Activated T-helper 17 cell treated with anti-CD3 and anti-CD28 coated beads, Interleukin-2, amount 50 U/mL, for 72 hours (primary cell): ENCODE measurements at regions not wholly inside any gene's neighbourhood (a gene's known extent, or its start where the extent isn't known, plus 50 kb on each side); places are given as distances from the start of the nearest gene placed in this dataset.
"Not testable (repeated sequence)": the region's sequence is repeated elsewhere in the genome, so short reads cannot be mapped to it uniquely, and the experiment has no call there.

Experiments used
- ATAC-seq: fragments of 150-1000 bp; cut with Tn5 transposase; replicated peaks from 2 replicates; pipeline ENCODE4 v1.10.0; 2021; ENCODE audit warnings: mild to moderate bottlenecking, moderate library complexity
- H3K27ac Mint-ChIP-seq: one replicate; pipeline ENCODE4 v1.8.0; 2022; ENCODE audit warnings: mixed read lengths
- H3K27me3 Mint-ChIP-seq: one replicate; pipeline ENCODE4 v1.8.0; 2022; ENCODE audit warnings: mixed read lengths
- H3K36me3 Mint-ChIP-seq: one replicate; pipeline ENCODE4 v1.8.0; 2022; ENCODE audit warnings: low read depth, mild to moderate bottlenecking, mixed read lengths
- H3K4me1 Mint-ChIP-seq: one replicate; pipeline ENCODE4 v1.8.0; 2022; ENCODE audit warnings: mixed read lengths
- H3K4me3 Mint-ChIP-seq: one replicate; pipeline ENCODE4 v1.8.0; 2022; ENCODE audit warnings: mild to moderate bottlenecking, mixed read lengths
- H3K9me3 Mint-ChIP-seq: one replicate; pipeline ENCODE4 v1.8.0; 2022; ENCODE audit warnings: mixed read lengths

DNA sequence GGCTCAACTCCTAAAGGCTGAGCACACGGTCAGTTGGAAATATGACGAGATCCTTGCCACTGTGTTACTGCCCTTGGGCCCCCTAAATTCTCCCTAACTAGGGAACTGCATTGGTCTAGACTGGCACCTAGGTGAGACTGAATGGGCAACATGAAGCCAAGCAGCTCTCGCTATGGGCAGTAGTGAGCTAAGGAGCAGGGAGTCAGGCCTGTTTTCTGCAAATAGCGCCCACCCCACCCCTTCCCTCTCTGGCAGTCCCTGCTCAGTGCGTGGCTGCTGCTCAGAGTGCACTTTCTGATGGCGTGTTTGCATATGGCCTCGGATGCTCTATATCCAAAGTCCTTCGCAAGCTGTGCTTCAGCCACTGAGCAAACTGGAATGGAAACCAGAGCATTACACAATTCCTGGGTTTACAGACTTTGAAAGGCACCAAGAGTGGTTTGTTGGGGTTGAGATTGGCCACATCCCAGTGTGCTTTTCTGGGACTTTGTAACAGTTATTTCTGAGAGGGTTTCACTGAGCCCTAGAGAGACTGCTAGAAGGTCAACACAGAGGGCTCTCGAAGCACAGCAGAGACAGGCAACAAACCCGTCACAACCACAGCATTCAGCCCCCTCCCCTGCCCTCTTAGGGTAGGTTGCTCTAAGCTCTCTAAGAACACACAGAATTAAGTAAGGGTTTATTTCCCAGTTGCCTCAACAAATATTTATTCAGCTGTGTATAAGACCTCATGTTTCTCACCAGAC is 419.9 kb downstream of the STK39 start:
- no peaks in the 10 kb centered on the region for H3K9me3 Mint-ChIP-seq
- ATAC-seq, result no peak
- no peak overlapping the region for H3K27ac Mint-ChIP-seq
- H3K4me3 Mint-ChIP-seq, result no peak overlapping the region
- no peaks in the 10 kb centered on the region for H3K36me3 Mint-ChIP-seq
- H3K4me1 Mint-ChIP-seq, result no peaks in the 10 kb centered on the region
- peaks cover 18% of the 10 kb centered on the region for H3K27me3 Mint-ChIP-seq

DNA sequence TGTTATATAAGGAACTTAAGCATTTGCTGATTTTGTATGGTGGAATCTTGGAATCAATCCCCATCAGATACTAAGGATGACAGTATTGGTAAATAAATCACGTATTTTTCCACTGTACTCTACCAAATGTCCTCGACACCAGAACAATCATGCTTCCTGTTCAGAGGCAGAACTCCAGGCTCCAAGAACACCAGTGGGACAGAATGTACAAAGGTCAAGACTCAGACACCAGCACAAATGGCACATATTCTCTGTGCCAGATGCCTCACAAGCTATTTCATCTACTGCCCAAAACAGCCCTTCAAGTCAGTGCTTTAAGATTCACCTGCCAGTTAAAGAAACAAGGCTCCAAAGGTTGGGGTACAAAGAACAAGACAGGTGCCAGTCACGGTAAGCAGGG is 420.5 kb downstream of the STK39 start:
- no peaks in the 10 kb centered on the region for H3K4me1 Mint-ChIP-seq
- peaks cover 19% of the 10 kb centered on the region for H3K27me3 Mint-ChIP-seq
- no peak overlapping the region for H3K27ac Mint-ChIP-seq
- H3K36me3 Mint-ChIP-seq, result no peaks in the 10 kb centered on the region
- H3K4me3 Mint-ChIP-seq, result no peak overlapping the region
- H3K9me3 Mint-ChIP-seq, result no peaks in the 10 kb centered on the region
- no peak for ATAC-seq

DNA sequence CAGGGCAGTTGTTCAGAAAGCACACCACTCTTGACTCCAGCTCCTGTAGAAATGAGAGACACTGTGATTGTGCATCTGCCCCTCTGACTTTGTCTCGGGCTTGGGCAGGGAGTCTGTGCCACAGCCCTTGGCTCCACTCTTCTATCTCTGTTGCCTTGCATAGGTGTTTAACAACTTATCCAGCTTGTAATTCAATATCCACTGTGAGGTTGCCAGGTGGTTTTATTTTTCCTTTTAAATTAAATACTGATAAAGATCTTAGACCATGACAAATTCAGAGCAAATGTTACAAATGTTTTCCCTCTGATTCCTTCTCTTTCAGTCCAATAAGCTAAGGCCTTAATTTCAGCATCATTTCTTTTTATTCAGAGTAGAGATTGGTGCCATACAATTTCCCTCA is 421.7 kb downstream of the STK39 start:
- Mint-ChIP-seq H3K9me3 (no peaks in the 10 kb centered on the region), H3K4me1 (no peaks in the 10 kb centered on the region), H3K27me3 (peaks cover 14% of the 10 kb centered on the region), H3K27ac (no peak overlapping the region), H3K4me3 (no peak overlapping the region), H3K36me3 (no peaks in the 10 kb centered on the region)
- ATAC-seq, result no peak

DNA sequence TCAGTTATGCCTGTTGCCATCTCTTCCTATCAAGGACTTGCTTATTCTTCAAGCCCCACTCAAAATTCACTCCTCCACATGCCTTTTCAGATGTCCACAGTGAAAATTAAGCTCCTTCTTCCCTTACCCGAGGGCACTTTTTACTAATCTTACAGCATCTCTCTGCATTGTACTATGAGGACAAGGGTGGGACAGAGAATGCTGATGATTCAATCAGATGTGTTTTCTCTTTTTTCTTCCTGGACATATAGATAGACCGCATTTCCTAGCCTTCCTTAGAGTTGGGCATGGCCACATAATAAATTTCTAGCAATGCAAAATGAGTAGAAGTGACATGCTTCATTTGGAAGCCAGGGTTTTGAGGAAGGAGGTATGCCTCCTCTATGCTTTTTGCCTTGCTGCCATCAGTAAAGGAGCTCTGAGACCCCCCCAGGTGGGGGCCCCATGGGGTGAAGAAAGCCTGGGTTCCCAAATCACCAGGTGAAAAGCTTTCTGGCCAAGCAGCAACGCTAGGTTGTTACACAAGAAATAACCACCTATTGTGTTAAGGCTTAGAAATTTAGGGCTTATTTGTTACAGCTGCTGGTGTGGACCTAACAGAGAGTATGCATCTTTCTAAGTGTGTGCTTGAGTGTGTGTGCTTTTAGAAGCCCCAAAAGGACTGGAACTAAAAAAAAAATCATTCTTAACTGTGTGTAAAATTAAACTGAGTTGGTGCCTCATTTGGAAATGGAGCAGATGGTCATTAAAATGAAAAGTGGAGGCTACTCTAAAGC is 424.5 kb downstream of the STK39 start:
- Mint-ChIP-seq H3K4me3 (no peak overlapping the region), H3K36me3 (no peaks in the 10 kb centered on the region), H3K4me1 (no peaks in the 10 kb centered on the region), H3K27me3 (peaks cover 4% of the 10 kb centered on the region), H3K27ac (no peak overlapping the region), H3K9me3 (no peaks in the 10 kb centered on the region)
- ATAC-seq, result no peak

DNA sequence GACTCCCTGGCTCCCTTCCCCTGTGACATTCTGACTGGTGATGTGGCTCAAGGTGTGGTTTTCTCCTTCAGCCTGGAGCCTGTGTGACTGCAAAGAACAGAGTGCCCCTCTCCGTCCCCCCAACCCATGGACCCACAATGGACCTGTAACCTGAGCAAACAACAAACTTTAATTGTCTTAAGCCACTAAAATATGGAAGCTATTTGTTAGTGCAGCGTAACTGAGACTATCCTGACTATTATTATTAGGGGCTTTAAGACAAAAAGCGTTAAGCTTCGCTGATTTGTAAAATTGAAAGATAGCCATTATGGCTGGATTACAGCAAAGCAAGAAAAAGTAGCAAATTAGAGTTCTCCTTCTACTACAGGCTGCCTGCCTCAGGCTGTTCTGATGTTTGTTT is 426.9 kb downstream of the STK39 start:
- no peak overlapping the region for H3K27ac Mint-ChIP-seq
- no peaks in the 10 kb centered on the region for H3K4me1 Mint-ChIP-seq
- ATAC-seq, result no peak

DNA sequence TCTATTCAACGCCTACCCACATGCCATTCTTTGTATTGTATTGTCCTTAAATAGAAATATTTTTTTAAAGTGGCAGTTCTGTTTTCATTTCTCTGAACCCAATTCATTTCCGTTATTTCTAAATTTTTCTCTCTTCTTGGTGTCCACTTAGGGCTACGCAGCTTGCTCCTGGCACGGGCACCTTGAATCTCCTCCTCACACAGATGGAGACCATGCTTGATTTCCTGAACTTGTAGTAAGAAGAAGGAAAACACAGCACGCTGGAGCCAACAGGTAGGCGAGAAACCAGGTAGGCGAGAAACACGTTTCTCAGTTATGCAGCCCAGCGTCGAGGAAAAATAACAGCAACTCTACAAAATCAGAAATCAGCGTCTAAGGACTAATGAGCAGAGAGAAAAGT is 428.9 kb downstream of the STK39 start:
- no peaks in the 10 kb centered on the region for H3K9me3 Mint-ChIP-seq
- no peak overlapping the region for H3K4me3 Mint-ChIP-seq
- H3K27me3 Mint-ChIP-seq, result peaks cover 10% of the 10 kb centered on the region
- H3K36me3 Mint-ChIP-seq, result no peaks in the 10 kb centered on the region
- no peaks in the 10 kb centered on the region for H3K4me1 Mint-ChIP-seq
- H3K27ac Mint-ChIP-seq, result no peak overlapping the region
- no peak for ATAC-seq

More for the DNA sequence above, 426.9 kb downstream of the STK39 start:
- H3K27me3 Mint-ChIP-seq, result peaks cover 10% of the 10 kb centered on the region
- H3K4me3 Mint-ChIP-seq, result no peak overlapping the region
- no peaks in the 10 kb centered on the region for H3K36me3 Mint-ChIP-seq
- no peaks in the 10 kb centered on the region for H3K9me3 Mint-ChIP-seq

DNA sequence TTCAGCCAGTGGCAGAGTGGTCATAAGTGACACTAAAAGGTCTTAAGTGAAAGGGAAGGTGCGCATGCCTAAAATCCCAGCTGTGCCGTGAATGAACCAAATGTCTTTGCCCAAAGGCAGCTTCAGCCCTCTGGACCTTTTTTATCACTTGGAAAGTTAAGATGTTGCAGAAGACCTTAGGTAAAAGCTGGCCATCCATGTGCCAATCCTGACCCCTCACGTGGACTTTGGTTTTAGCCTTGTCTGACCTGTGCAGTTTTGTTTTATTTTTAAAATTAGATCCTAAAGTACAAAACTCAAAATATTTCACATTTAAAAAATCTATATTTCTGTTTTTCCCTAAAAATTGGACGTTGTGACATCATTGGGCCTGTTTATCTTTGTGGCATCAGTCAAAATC is 429.5 kb downstream of the STK39 start:
- Mint-ChIP-seq H3K4me1 (no peaks in the 10 kb centered on the region), H3K36me3 (no peaks in the 10 kb centered on the region), H3K9me3 (no peaks in the 10 kb centered on the region), H3K27ac (no peak overlapping the region), H3K4me3 (no peak overlapping the region), H3K27me3 (peaks cover 10% of the 10 kb centered on the region)
- no peak for ATAC-seq

DNA sequence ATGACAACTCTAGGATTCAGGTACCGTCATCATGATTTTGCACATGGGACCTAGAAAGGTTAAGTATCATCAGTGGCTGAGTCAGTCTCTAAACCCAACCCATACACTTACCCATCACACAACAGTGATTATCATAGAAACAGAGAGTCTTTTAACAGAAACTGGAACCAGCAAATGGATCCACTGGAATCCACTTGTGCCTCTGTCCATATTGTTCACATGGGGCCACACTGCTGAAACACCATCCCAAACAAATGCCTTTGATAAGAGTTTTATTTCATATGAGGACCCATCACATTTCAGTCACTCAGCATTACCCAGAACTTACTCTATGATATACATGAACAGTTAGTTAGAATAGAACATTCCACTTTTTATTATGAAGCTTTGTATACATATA is 430.0 kb downstream of the STK39 start:
- Mint-ChIP-seq H3K36me3 (no peaks in the 10 kb centered on the region), H3K27ac (no peak overlapping the region), H3K27me3 (peaks cover 6% of the 10 kb centered on the region), H3K4me1 (no peaks in the 10 kb centered on the region), H3K4me3 (no peak overlapping the region), H3K9me3 (no peaks in the 10 kb centered on the region)
- ATAC-seq, result no peak

DNA sequence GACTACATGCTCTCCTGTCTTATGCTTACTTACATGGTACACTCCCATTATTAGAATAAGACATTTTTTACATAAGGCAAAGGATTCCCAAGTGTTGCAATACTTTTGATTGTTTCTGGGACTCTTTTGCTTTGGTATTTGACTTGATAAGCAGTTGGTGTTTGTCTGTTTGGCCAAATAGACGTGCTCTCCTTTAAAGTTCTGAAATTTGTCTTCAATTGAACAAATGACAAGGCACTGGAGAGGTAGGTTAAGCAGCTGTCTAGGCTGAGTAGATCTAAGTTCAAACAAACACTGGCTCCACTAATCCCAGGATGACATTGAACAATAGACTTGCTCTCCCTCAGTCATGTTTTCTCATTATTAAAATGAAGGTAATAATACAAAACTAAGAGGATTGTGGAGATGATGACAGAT is 430.5 kb downstream of the STK39 start:
- no peaks in the 10 kb centered on the region for H3K36me3 Mint-ChIP-seq
- H3K27ac Mint-ChIP-seq, result no peak overlapping the region
- no peak for ATAC-seq
- no peaks in the 10 kb centered on the region for H3K9me3 Mint-ChIP-seq
- H3K4me1 Mint-ChIP-seq, result no peaks in the 10 kb centered on the region
- peaks cover 6% of the 10 kb centered on the region for H3K27me3 Mint-ChIP-seq
- no peak overlapping the region for H3K4me3 Mint-ChIP-seq

DNA sequence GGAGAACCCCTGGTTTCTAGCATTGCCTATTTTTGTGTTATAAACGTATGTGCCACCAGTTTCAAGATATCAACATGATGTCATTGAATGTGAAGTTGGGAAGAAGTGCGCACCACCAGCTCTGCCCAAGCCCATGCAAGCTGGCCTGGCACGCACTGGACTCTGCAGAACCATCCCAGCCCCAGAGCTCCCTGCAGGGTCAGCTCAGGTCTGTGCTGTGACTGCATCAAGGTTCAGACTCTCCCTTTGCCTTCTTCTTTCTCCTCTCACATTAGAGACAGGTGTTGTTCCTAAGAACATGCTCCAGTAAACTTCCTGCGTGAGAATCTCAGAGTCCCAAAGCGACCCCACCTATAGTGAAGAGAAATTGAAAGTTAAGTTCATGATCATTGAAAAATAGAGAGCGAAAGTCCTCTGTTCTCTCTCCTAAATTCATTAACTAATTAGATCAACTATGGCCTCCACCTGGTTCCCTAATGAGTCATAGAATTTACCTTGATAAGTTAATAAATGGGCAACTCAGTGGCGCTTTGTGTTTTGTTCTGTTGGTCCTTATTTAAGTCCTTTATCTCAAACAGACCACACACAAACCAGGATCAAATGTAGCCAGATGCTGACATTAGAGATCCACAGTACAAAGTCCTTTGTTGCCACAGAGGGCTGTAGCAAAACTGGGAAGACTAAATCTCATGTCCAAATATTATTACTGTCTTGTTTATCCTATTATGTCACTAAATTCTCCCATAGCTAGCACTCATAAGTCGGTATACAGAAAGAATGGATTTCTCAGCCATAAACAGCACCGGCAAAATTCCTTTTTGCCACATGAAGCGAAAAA is 432.3 kb downstream of the STK39 start:
- no peak overlapping the region for H3K4me3 Mint-ChIP-seq
- H3K4me1 Mint-ChIP-seq, result no peaks in the 10 kb centered on the region
- H3K9me3 Mint-ChIP-seq, result no peaks in the 10 kb centered on the region
- no peaks in the 10 kb centered on the region for H3K36me3 Mint-ChIP-seq
- ATAC-seq, result no peak
- H3K27ac Mint-ChIP-seq, result no peak overlapping the region
- H3K27me3 Mint-ChIP-seq, result peaks cover 13% of the 10 kb centered on the region

DNA sequence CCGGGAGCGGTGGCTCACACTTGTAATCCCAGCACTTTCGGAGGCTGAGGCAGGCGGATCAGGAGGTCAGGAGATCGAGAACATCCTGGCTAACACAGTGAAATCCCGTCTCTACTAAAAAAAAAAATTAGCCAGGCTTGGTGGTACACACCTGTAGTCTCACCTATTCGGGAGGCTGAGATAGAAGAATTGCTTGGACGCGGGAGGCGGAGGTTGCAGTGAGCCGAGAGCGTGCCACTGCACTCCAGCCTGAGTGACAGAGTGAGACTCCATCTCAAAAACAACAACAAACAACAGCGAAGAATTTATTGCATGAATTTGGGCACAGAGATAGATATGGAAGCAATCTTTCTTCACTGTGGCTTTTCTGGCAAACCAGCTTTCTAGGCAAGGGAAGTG is 432.9 kb downstream of the STK39 start:
- H3K27me3 Mint-ChIP-seq, result peaks cover 13% of the 10 kb centered on the region

DNA sequence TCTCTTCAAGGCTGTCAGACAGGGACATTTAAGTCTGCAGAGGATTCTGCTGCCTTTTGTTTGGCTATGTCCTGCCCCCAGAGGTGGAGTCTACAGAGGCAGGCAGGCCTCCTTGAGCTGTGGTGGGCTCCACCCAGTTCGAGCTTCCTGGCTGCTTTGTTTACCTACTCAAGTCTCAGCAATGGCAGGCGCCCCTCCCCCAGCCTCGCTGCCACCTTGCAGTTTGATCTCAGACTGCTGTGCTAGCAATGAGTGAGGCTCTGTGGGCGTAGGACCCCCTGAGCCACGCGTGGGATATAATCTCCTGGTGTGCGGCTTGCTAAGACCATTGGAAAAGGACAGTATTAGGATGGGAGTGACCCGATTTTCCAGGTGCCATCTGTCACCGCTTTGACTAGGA is 437.6 kb downstream of the STK39 start:
- H3K27me3 Mint-ChIP-seq, H3K9me3 Mint-ChIP-seq, H3K36me3 Mint-ChIP-seq, H3K4me3 Mint-ChIP-seq, H3K4me1 Mint-ChIP-seq, H3K27ac Mint-ChIP-seq, ATAC-seq: not testable (repeated sequence)

More for the DNA sequence above, 432.9 kb downstream of the STK39 start:
- H3K27ac Mint-ChIP-seq, H3K9me3 Mint-ChIP-seq, H3K36me3 Mint-ChIP-seq, ATAC-seq, H3K4me1 Mint-ChIP-seq, H3K4me3 Mint-ChIP-seq: not testable (repeated sequence)

DNA sequence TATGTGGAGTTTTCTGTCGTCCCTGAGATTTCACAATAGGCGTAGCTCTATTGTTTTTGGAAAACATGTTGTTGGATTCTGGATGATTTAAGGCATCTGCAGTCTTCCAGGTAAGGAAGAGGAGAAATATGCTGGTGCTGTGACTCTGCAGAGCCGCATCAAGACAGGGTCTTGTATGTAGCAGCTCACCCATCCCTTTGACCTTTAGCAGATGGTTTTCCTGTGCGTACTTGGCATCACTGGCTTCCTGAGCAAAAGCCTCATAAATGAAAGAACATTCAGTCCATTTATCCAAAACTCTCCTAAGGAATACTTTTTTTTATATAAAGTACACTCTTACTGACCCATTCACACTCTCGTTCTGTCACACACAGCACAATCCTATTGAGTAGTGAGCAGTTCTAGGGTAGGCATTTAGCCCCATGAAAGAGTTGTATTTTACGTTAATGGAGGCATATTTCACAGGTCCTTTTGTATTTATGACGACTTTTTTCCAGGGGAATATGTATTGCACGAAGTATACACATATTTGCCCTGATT is 443.9 kb downstream of the STK39 start:
- no peak for ATAC-seq
- no peak overlapping the region for H3K27ac Mint-ChIP-seq
- H3K9me3 Mint-ChIP-seq, result no peaks in the 10 kb centered on the region
- no peak overlapping the region for H3K4me3 Mint-ChIP-seq
- H3K36me3 Mint-ChIP-seq, result no peaks in the 10 kb centered on the region
- H3K27me3 Mint-ChIP-seq, result peaks cover 1% of the 10 kb centered on the region
- no peaks in the 10 kb centered on the region for H3K4me1 Mint-ChIP-seq

DNA sequence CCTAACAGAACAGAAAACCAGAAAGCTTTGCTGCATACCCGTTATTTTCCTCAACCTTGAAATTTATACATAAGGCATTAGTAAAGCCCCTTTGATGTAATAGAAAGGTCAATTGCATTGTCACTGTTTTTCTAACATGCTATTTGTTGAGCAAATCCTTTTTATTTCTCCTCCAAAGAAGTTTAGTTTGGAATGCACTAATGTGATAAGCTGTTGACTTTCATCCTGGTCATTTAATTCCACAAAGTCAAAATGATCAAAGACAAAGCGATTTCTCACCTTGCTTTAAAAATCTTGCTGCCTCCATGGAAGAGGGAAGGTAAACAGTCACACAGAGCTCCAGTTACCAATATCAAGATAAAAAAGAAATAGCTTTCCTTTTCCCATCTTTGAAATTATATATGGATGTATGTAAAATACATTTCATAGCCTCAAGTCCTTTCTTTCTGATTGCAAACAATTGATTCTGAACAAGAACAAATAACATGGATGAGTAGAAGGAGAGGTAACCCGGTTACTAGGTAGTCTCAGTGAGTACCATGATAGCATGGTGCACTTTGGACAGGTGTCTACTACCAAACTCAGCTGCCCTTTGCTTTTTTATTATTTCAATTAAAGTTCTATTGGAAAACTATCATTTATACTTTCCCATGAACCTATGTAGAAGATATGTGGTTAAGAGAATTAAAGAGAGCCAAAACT is 452.7 kb downstream of the STK39 start:
- Mint-ChIP-seq H3K4me3 (no peak overlapping the region), H3K36me3 (no peaks in the 10 kb centered on the region), H3K27me3 (peaks cover 19% of the 10 kb centered on the region), H3K27ac (no peak overlapping the region), H3K4me1 (no peaks in the 10 kb centered on the region), H3K9me3 (no peaks in the 10 kb centered on the region)
- no peak for ATAC-seq
